Mucosa of descending colon (tissue), 3 donors: ENCODE measurements at regions not wholly inside any gene's neighbourhood (a gene's known extent, or its start where the extent isn't known, plus 50 kb on each side); places are given as distances from the start of the nearest gene placed in this dataset.
"Not testable (repeated sequence)": the region's sequence is repeated elsewhere in the genome, so short reads cannot be mapped to it uniquely, and the experiment has no call there.

Experiments
- ATAC-seq: fragments of 200-7000 bp; cut with Tn5 transposase; one replicate; pipeline ENCODE4 v1.9.1; 2020; ENCODE audit warnings: mild to moderate bottlenecking, moderate library complexity
- DNase-seq, 3 donors: peaks; one replicate each; pipeline ENCODE4 v3.0.0-alpha.2; 2020
- H3K36me3 ChIP-seq: fragments of 200-600 bp; one replicate; pipeline ENCODE4 v1.8.0; 2021; ENCODE audit warnings: low read depth, mild to moderate bottlenecking
- H3K4me1 ChIP-seq: fragments of 200-600 bp; one replicate; pipeline ENCODE4 v1.8.0; 2021; ENCODE audit warnings: low read depth, mild to moderate bottlenecking
- H3K4me3 ChIP-seq: fragments of 200-600 bp; one replicate; pipeline ENCODE4 v1.8.0; 2021; ENCODE audit warnings: mild to moderate bottlenecking
- H3K9me3 ChIP-seq: fragments of 200-600 bp; one replicate; pipeline ENCODE4 v1.8.0; 2021; ENCODE audit warnings: mild to moderate bottlenecking
- CTCF ChIP-seq: fragments of 200-600 bp; IDR thresholded peaks from one replicate; pipeline ENCODE4 v1.8.0; 2022; ENCODE audit warnings: antibody characterized with exemption, mild to moderate bottlenecking
- intact Hi-C, 2 donors: fragments of 100-400 bp; cut with DNase I in 1 of 2; cut with micrococcal nuclease in 1 of 2; formaldehyde crosslinking; loops; one replicate each; pipeline versions ENCODE4 v1.11.0 to v1.11.1; 2022; cut with DNase I, micrococcal nuclease
- donor health status: DM: no; HTN: no; CAD: no; lungs with moderate emphysema.
- donor health status: DM: no; HTN: no; CAD: no.
- donor health status: DM: no; HTN: yes; CAD: no.

DNA sequence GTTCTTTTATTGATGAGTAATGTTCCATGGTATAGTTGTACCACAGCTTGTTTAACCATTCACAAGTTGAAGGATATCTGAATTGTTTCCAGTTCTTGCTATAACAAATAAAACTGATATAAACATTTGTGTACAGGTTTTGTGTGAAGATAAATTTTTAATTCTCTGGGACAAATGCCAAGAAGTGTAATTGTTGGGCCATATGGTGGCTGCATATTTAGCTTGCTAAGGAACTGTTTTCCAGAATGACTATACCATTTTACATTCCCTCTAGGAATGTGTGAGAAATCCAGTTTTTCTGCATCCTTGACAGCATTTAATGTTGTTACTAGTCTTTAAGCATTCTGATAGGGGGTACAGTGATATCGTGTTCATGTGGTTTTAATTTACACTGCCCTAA, 368.5 kb downstream of the KIF2B start:
- Histone ChIP-seq H3K36me3 (no peaks in the 10 kb centered on the region), H3K4me1 (no peaks in the 10 kb centered on the region), H3K9me3 (peaks cover 5% of the 10 kb centered on the region), H3K4me3 (no peak overlapping the region)
- DNase-seq (no peak), ATAC-seq (no peak)
- no peak for TF ChIP-seq CTCF
- intact Hi-C loops = no loop called here

DNA sequence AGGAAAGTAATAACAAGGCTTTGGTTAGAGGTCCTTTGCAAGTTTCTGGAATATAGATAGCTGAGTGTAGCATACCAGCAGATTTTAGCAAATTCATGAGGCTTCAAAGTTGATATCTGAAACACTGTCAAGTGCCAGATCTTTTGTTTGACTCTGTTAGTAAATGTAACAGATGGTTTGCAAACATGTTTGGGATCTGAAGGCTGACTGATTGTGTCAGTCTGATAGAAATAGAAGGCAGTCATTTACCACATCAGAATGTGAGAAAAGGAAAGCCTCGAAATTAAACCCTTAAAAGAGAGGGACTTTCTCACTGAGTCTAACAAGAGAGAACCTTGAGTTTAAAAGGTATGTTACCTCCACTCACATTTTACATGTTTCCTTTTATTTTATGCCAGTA, 371.5 kb downstream of the KIF2B start:
- intact Hi-C loops = no loop called here
- DNase-seq (no peak), ATAC-seq (no peak)
- no peak for TF ChIP-seq CTCF
- Histone ChIP-seq H3K4me3 (no peak overlapping the region), H3K36me3 (no peaks in the 10 kb centered on the region), H3K9me3 (peaks cover 8% of the 10 kb centered on the region), H3K4me1 (no peaks in the 10 kb centered on the region)

- ATAC-seq (no peak), DNase-seq (no peak)
- Histone ChIP-seq H3K4me1 (no peaks in the 10 kb centered on the region), H3K9me3 (peaks cover 8% of the 10 kb centered on the region), H3K4me3 (no peak overlapping the region), H3K36me3 (no peaks in the 10 kb centered on the region)
- TF ChIP-seq CTCF = no peak
- intact Hi-C loops = no loop called here
Measured at GRCh38 chr17:54196751-54197150, 374.0 kb downstream of the KIF2B start.

DNA sequence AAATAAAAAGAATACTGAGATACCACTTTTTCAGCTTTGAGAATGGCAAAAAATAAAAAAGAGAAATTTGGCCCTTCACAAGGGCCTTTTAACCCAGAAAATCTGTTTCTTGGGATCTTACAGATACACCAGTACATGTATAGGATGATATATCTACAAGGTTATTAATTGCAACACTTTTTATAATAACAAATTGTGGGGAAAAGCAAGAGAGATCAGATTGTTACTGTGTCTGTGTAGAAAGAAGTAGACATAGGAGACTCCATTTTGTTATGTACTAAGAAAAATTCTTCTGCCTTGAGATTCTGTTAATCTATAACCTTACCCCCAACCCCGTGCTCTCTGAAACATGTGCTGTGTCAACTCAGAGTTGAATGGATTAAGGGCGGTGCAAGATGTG, 378.7 kb downstream of the KIF2B start:
- ATAC-seq, H3K4me3 ChIP-seq, H3K4me1 ChIP-seq, H3K36me3 ChIP-seq, DNase-seq, intact Hi-C loops: not testable (repeated sequence)
- H3K9me3 ChIP-seq = peaks cover 27% of the 10 kb centered on the region

- no peak for DNase-seq
- Histone ChIP-seq H3K4me3 (no peak overlapping the region), H3K36me3 (no peaks in the 10 kb centered on the region), H3K9me3 (peaks cover 13% of the 10 kb centered on the region), H3K4me1 (no peaks in the 10 kb centered on the region)
- ATAC-seq = no peak
- TF ChIP-seq CTCF = no peak
- intact Hi-C loops = no loop called here
Measured at GRCh38 chr17:54220829-54221228, 398.1 kb downstream of the KIF2B start.

GRCh38 chr17:54221499-54221898, 398.8 kb downstream of the KIF2B start:
- DNase-seq (no peak), ATAC-seq (no peak)
- intact Hi-C loops = no loop called here

More at GRCh38 chr17:54221499-54221898, 398.8 kb downstream of the KIF2B start:
- H3K4me3 ChIP-seq = no peak overlapping the region
- TF ChIP-seq CTCF = no peak
- no peaks in the 10 kb centered on the region for H3K36me3 ChIP-seq
- peaks cover 16% of the 10 kb centered on the region for H3K9me3 ChIP-seq
- H3K4me1 ChIP-seq = no peaks in the 10 kb centered on the region
